Osteoblast (primary cell): ENCODE measurements at regions not wholly inside any gene's neighbourhood (a gene's known extent, or its start where the extent isn't known, plus 50 kb on each side); places are given as distances from the start of the nearest gene placed in this dataset.

Experiments
- DNase-seq: peaks from one replicate; pipeline ENCODE4 v3.0.0; 2011; ENCODE audit warnings: low spot score, mixed read lengths; ENCODE audit not compliant: insufficient read length; ENCODE audit errors: missing footprints
- H2AFZ ChIP-seq: 2 replicates; pipeline ENCODE4 v1.6.0; 2011; ENCODE audit warnings: mild to moderate bottlenecking, low read length
- H3K27ac ChIP-seq: 2 replicates; pipeline ENCODE4 v1.5.1; 2011; ENCODE audit warnings: mild to moderate bottlenecking, low read depth, low read length, moderate library complexity
- H3K27me3 ChIP-seq: 2 replicates; pipeline ENCODE4 v1.6.0; 2012; ENCODE audit warnings: mild to moderate bottlenecking, control low read depth, inconsistent platforms, low read length, moderate library complexity; ENCODE audit not compliant: insufficient read depth
- H3K36me3 ChIP-seq: 2 replicates; pipeline ENCODE4 v1.5.1; 2011; ENCODE audit warnings: mild to moderate bottlenecking, low read length, control low read depth, moderate library complexity; ENCODE audit not compliant: insufficient read depth
- H3K4me1 ChIP-seq: 2 replicates; pipeline ENCODE4 v1.5.1; 2011; ENCODE audit warnings: mild to moderate bottlenecking, low read length, control low read depth, moderate library complexity; ENCODE audit not compliant: insufficient read depth
- H3K4me2 ChIP-seq: 2 replicates; pipeline ENCODE4 v1.6.0; 2011; ENCODE audit warnings: mild to moderate bottlenecking, low read length; ENCODE audit not compliant: insufficient read depth
- H3K4me3 ChIP-seq: fragments of 200-600 bp; sonication (generic); 3 replicates; pipeline ENCODE4 v1.5.1; 2012; ENCODE audit warnings: mild to moderate bottlenecking, low read length, inconsistent platforms; ENCODE audit not compliant: insufficient read depth
- H3K79me2 ChIP-seq: 2 replicates; pipeline ENCODE4 v1.6.0; 2012; ENCODE audit warnings: mild to moderate bottlenecking, low read length, control low read depth, inconsistent platforms; ENCODE audit not compliant: insufficient read depth
- H3K9me3 ChIP-seq: 2 replicates; pipeline ENCODE4 v1.5.1; 2011; ENCODE audit warnings: low read depth, low read length, control low read depth
- H4K20me1 ChIP-seq: 2 replicates; pipeline ENCODE4 v1.6.0; 2012; ENCODE audit warnings: mild to moderate bottlenecking, low read length, control low read depth; ENCODE audit not compliant: insufficient read depth
- TF ChIP-seq, protein P1 (sequence below): IDR thresholded peaks from 2 replicates; pipeline ENCODE4 v1.5.1; 2011; ENCODE audit warnings: mild to moderate bottlenecking, low read depth, low read length, moderate library complexity; ENCODE audit errors: extremely low read depth

DNA sequence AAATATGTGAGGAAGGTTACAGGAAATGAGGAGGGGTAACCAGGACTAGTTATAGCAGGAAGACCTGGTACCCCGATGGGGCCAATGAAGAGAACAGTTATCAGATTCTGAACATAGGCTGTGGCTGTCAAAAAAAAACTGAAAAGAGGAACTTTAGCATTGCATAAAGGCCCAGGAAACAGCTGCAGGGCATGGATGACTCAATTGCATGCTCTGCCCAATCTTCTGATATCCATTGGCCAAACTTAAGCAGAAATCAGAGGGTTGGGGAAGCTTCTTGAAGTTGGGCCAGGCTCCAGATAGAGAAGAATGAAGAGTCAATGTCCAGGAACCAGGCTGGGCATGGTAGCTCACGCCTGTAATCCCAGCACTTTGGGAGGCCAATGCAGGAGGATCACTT lies 1222.4 kb upstream of the PRKX start:
- Histone ChIP-seq H3K4me3 (no peak overlapping the region), H3K4me1 (no peaks in the 10 kb centered on the region), H3K27ac (no peak overlapping the region), H3K9me3 (peaks cover 5% of the 10 kb centered on the region), H3K4me2 (no peak overlapping the region), H3K36me3 (no peaks in the 10 kb centered on the region), H2AFZ (no peak overlapping the region), H4K20me1 (no peaks in the 10 kb centered on the region), H3K79me2 (no peaks in the 10 kb centered on the region), H3K27me3 (no peaks in the 10 kb centered on the region)
- TF ChIP-seq, protein P1, sequence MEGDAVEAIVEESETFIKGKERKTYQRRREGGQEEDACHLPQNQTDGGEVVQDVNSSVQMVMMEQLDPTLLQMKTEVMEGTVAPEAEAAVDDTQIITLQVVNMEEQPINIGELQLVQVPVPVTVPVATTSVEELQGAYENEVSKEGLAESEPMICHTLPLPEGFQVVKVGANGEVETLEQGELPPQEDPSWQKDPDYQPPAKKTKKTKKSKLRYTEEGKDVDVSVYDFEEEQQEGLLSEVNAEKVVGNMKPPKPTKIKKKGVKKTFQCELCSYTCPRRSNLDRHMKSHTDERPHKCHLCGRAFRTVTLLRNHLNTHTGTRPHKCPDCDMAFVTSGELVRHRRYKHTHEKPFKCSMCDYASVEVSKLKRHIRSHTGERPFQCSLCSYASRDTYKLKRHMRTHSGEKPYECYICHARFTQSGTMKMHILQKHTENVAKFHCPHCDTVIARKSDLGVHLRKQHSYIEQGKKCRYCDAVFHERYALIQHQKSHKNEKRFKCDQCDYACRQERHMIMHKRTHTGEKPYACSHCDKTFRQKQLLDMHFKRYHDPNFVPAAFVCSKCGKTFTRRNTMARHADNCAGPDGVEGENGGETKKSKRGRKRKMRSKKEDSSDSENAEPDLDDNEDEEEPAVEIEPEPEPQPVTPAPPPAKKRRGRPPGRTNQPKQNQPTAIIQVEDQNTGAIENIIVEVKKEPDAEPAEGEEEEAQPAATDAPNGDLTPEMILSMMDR = no peak
- DNase-seq = no peak

DNA sequence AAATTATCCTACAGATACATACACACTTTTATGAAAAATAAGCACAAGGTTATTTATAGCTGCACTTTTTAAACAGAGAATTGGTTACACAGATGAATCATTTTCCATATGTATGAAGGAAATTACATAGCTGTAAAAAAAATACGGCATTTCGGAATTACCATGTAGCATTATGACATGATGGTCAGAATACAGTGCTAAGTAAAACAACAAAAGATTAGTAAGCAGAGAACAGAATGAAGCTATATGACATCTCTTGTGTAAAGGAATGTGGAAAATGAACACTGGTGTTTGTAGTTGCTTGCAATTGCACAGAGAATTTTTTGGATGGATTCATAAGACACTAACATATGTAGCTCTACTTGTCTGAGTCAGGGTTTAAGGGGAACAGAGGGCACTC lies 1222.0 kb upstream of the PRKX start:
- Histone ChIP-seq H3K27me3 (no peaks in the 10 kb centered on the region), H3K36me3 (no peaks in the 10 kb centered on the region), H3K27ac (no peak overlapping the region), H3K9me3 (peaks cover 5% of the 10 kb centered on the region), H3K4me1 (no peaks in the 10 kb centered on the region), H3K4me2 (no peak overlapping the region), H3K4me3 (no peak overlapping the region), H4K20me1 (no peaks in the 10 kb centered on the region), H2AFZ (no peak overlapping the region), H3K79me2 (no peaks in the 10 kb centered on the region)
- TF ChIP-seq, protein P1 = no peak
- no peak for DNase-seq

DNA sequence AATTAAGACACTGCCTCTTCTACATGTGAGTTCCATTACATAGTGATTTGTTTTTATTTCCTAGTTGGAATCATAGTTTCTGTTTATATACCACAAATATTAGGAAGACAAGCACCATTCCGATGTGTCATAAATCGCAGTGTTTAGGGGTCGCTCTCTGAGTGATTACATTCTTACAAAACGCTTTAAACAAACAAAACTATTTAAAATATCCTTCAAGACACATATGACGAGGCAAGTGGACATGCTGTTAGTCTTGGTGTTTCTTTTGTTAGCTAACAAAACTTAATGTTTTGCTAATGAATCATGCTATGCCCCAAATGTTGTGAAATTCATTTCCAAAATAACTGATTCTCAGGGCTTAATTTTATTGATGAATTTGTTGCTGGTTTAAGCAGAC lies 1219.3 kb upstream of the PRKX start:
- no peak overlapping the region for H2AFZ ChIP-seq
- TF ChIP-seq, protein P1 = no peak
- no peak for DNase-seq
- no peak overlapping the region for H3K4me2 ChIP-seq
- H3K79me2 ChIP-seq = no peaks in the 10 kb centered on the region
- peaks cover 3% of the 10 kb centered on the region for H3K9me3 ChIP-seq
- H3K27ac ChIP-seq = no peak overlapping the region
- H3K27me3 ChIP-seq = no peaks in the 10 kb centered on the region
- H3K36me3 ChIP-seq = no peaks in the 10 kb centered on the region
- H4K20me1 ChIP-seq = no peaks in the 10 kb centered on the region
- H3K4me1 ChIP-seq = no peaks in the 10 kb centered on the region
- no peak overlapping the region for H3K4me3 ChIP-seq

DNA sequence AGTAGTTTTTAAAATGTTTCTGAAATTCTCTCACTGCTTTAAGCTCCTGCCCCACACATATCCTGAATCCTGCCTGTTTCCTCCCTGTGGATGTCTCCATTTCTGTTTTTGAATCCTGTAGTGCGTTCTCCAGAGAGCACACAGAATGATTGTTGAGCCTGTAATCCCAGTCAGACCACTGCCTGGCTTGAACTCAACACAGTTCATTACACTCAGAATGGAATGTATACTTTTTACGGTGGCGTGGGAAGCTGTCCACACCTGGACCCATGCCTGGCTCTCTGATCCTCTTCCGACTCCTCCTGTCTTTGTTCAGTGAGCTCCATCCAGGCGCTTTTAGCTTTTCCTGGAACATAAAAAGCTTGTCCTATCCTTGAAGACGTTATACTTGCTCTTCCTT lies 1217.0 kb upstream of the PRKX start:
- no peak for DNase-seq
- no peak overlapping the region for H2AFZ ChIP-seq

More for the DNA sequence above, 1217.0 kb upstream of the PRKX start:
- H3K4me2 ChIP-seq = no peak overlapping the region
- H3K27ac ChIP-seq = no peak overlapping the region
- no peak overlapping the region for H3K4me3 ChIP-seq
- TF ChIP-seq, protein P1 = no peak
- no peaks in the 10 kb centered on the region for H3K79me2 ChIP-seq
- H3K4me1 ChIP-seq = no peaks in the 10 kb centered on the region
- no peaks in the 10 kb centered on the region for H4K20me1 ChIP-seq
- H3K36me3 ChIP-seq = no peaks in the 10 kb centered on the region
- H3K27me3 ChIP-seq = no peaks in the 10 kb centered on the region
- H3K9me3 ChIP-seq = peaks cover 3% of the 10 kb centered on the region
